Erythroblast (primary cell): ENCODE measurements at regions not wholly inside any gene's neighbourhood (a gene's known extent, or its start where the extent isn't known, plus 50 kb on each side); places are given as distances from the start of the nearest gene placed in this dataset.
A peak's percentile ranks its signal among the peaks of the same experiment; 100 is the strongest.

Experiments
- DNase-seq, 2 experiments: peaks; one replicate each; lab custom pipeline; 2025; lab: John Stamatoyannopoulos, UW
- GATA1 ChIP-seq: IDR thresholded peaks from 2 replicates; pipeline ENCODE4 v1.6.1; 2011; ENCODE audit warnings: low read depth, mild to moderate bottlenecking, control low read depth, low read length, moderate library complexity
- POLR2A ChIP-seq: IDR thresholded peaks from 2 replicates; pipeline ENCODE4 v1.6.1; 2011; ENCODE audit warnings: mild to moderate bottlenecking, low read length

- TF ChIP-seq GATA1 (no peak), POLR2A (no peak)
- DNase-seq, result no peak
Measured at GRCh38 chr4:149176039-149176438, 639.6 kb downstream of the IQCM start.

GRCh38 chr4:149175549-149175948, 640.1 kb downstream of the IQCM start:
- TF ChIP-seq GATA1 (no peak), POLR2A (no peak)
- DNase-seq, result no peak

GRCh38 chr4:149173241-149174013, 642.2 kb downstream of the IQCM start:
- DNase-seq, result peak; percentile 4 to 39

GRCh38 chr4:149168645-149169044, 647.0 kb downstream of the IQCM start:
- no peak for DNase-seq
- TF ChIP-seq GATA1, result no peak
- TF ChIP-seq POLR2A, result no peak

More at GRCh38 chr4:149173241-149174013, 642.2 kb downstream of the IQCM start:
- TF ChIP-seq POLR2A (no peak), GATA1 (no peak)

- no peak for TF ChIP-seq POLR2A
- no peak for TF ChIP-seq GATA1
- DNase-seq, result no peak
Measured at GRCh38 chr4:149166876-149167275, 648.8 kb downstream of the IQCM start.

GRCh38 chr4:149166365-149166764, 649.3 kb downstream of the IQCM start:
- DNase-seq, result no peak
- TF ChIP-seq GATA1 (no peak), POLR2A (no peak)

- DNase-seq, result no peak
- TF ChIP-seq POLR2A, result no peak
- TF ChIP-seq GATA1, result no peak
Measured at GRCh38 chr4:149164282-149164681, 651.4 kb downstream of the IQCM start.

- TF ChIP-seq POLR2A, result no peak
- no peak for TF ChIP-seq GATA1
- no peak for DNase-seq
Measured at GRCh38 chr4:149161247-149161646, 654.4 kb downstream of the IQCM start.

GRCh38 chr4:149160370-149160769, 655.3 kb downstream of the IQCM start:
- DNase-seq, result no peak
- TF ChIP-seq GATA1, result no peak
- no peak for TF ChIP-seq POLR2A

GRCh38 chr4:149158817-149159216, 656.8 kb downstream of the IQCM start:
- DNase-seq, result no peak
- no peak for TF ChIP-seq POLR2A
- TF ChIP-seq GATA1, result no peak

GRCh38 chr4:149145803-149146202, 669.8 kb downstream of the IQCM start:
- TF ChIP-seq GATA1, result no peak
- no peak for TF ChIP-seq POLR2A
- DNase-seq, result no peak

GRCh38 chr4:149144060-149144459, 671.6 kb downstream of the IQCM start:
- DNase-seq, result no peak
- TF ChIP-seq POLR2A (no peak), GATA1 (no peak)

- no peak for DNase-seq
- TF ChIP-seq POLR2A (no peak), GATA1 (no peak)
Measured at GRCh38 chr4:149141391-149141790, 674.3 kb downstream of the IQCM start.

- TF ChIP-seq POLR2A (no peak), GATA1 (no peak)
- DNase-seq, result no peak
Measured at GRCh38 chr4:149140841-149141240, 674.8 kb downstream of the IQCM start.

- no peak for DNase-seq
- TF ChIP-seq POLR2A (no peak), GATA1 (no peak)
Measured at GRCh38 chr4:149136951-149137620, 678.6 kb downstream of the IQCM start.
